Thyroid gland (tissue), 4 donors: ENCODE measurements at regions not wholly inside any gene's neighbourhood (a gene's known extent, or its start where the extent isn't known, plus 50 kb on each side); places are given as distances from the start of the nearest gene placed in this dataset.

ENCODE experiments used
- POLR2A ChIP-seq, 2 donors: fragments of 450-650 bp; IDR thresholded peaks; one replicate each; pipeline ENCODE4 v1.6.1; 2017; ENCODE audit warnings: antibody characterized with exemption in 2 of 2, mild to moderate bottlenecking in 2 of 2, moderate library complexity in 1 of 2
- TF ChIP-seq, protein P1 (sequence below), 6 experiments: fragments of 200-600 bp in 3 of 6; fragments of 450-650 bp in 3 of 6; sonication (generic) in 3 of 6; IDR thresholded peaks; one replicate each; pipeline ENCODE4 v1.5.1; 2016 to 2019; ENCODE audit warnings: antibody characterized with exemption in 6 of 6, mild to moderate bottlenecking in 2 of 6, inconsistent platforms in 1 of 6, moderate library complexity in 1 of 6

DNA sequence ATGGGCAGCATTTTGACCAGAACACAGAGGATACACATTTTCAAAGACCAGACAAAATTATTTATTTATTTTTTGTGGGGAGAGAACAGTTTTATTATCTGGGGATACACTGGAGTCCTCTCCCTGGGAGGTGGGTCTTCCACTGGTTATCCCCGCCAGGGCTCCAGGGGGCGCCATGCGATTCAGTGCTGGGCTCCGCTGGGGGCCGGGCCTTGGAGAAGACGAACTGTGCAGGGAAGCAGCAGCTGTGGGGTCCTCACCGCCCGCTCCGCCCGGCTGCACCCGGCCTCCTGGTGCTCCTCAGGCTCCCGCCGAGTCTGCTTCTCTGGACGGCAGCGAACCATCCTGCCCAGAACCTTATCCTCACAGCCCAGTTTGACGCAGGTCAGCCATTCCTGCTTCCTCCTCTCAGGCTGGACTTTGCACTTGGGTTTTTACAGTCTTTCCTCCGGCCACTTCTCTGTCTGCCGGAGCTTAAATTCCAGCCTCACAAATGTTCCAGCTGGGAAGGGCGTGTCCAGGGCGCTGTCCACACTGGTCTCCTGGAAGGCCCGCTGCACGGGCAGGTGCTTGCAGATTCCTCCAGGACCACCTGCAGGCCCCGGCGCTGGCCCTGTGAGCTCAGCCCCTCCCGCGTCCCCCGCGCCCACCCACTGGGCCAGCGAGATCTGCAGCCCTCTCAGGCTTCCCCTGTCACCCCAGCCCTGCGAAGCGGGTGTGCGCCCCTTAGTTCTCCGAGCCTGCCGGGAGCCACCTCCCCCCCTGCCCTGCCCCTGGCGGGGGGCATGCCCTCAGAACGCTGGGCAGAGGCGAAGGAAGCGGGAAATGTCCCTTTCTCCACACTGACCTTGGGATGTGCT, 1830.0 kb upstream of the DEFB115 start:
- TF ChIP-seq, protein P1, sequence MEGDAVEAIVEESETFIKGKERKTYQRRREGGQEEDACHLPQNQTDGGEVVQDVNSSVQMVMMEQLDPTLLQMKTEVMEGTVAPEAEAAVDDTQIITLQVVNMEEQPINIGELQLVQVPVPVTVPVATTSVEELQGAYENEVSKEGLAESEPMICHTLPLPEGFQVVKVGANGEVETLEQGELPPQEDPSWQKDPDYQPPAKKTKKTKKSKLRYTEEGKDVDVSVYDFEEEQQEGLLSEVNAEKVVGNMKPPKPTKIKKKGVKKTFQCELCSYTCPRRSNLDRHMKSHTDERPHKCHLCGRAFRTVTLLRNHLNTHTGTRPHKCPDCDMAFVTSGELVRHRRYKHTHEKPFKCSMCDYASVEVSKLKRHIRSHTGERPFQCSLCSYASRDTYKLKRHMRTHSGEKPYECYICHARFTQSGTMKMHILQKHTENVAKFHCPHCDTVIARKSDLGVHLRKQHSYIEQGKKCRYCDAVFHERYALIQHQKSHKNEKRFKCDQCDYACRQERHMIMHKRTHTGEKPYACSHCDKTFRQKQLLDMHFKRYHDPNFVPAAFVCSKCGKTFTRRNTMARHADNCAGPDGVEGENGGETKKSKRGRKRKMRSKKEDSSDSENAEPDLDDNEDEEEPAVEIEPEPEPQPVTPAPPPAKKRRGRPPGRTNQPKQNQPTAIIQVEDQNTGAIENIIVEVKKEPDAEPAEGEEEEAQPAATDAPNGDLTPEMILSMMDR (IDR thresholded peaks at IDR 0.05), result no peak
- TF ChIP-seq POLR2A (IDR thresholded peaks at IDR 0.05), result no peak
